Neural progenitor cell (in vitro differentiated cells): ENCODE measurements at regions not wholly inside any gene's neighbourhood (a gene's known extent, or its start where the extent isn't known, plus 50 kb on each side); places are given as distances from the start of the nearest gene placed in this dataset.

Source experiments
- DNase-seq: peaks from one replicate; pipeline ENCODE4 v3.0.0-alpha.2; 2016; ENCODE audit warnings: low spot score
- H2AFZ ChIP-seq: fragments of 200-600 bp; sonication (generic); replicated peaks from 2 replicates; pipeline ENCODE4 v1.6.1; 2016; ENCODE audit warnings: antibody characterized with exemption
- H3F3A ChIP-seq: fragments of 200-600 bp; sonication (generic); 2 replicates; pipeline ENCODE4 v1.6.1; 2016; ENCODE audit warnings: antibody characterized with exemption, low read depth
- H3K27ac ChIP-seq: fragments of 200-600 bp; sonication (generic); 2 replicates; pipeline ENCODE4 v1.5.1; 2016; ENCODE audit warnings: mild to moderate bottlenecking
- H3K27me3 ChIP-seq: fragments of 200-600 bp; sonication (generic); 2 replicates; pipeline ENCODE4 v1.6.1; 2016; ENCODE audit warnings: mild to moderate bottlenecking, moderate library complexity
- H3K36me3 ChIP-seq: fragments of 200-600 bp; sonication (generic); 2 replicates; pipeline ENCODE4 v1.5.1; 2016
- H3K4me1 ChIP-seq: fragments of 200-600 bp; sonication (generic); 2 replicates; pipeline ENCODE4 v1.6.1; 2016; ENCODE audit warnings: mixed run types
- H3K4me2 ChIP-seq: fragments of 200-600 bp; sonication (generic); 2 replicates; pipeline ENCODE4 v1.6.1; 2016
- H3K4me3 ChIP-seq: fragments of 200-600 bp; sonication (generic); 2 replicates; pipeline ENCODE4 v1.5.1; 2016
- H3K79me2 ChIP-seq: fragments of 200-600 bp; sonication (generic); 2 replicates; pipeline ENCODE4 v1.6.1; 2016; ENCODE audit warnings: low read depth
- H3K9ac ChIP-seq: fragments of 200-600 bp; sonication (generic); 2 replicates; pipeline ENCODE4 v1.6.1; 2016
- H3K9me3 ChIP-seq: fragments of 200-600 bp; sonication (generic); 2 replicates; pipeline ENCODE4 v1.5.1; 2016; ENCODE audit warnings: low read depth
- H4K20me1 ChIP-seq: fragments of 200-600 bp; sonication (generic); 2 replicates; pipeline ENCODE4 v1.6.1; 2016; ENCODE audit warnings: low read depth
- H3K27ac Mint-ChIP-seq: 3 replicates; pipeline ENCODE4 v1.8.0; 2021; ENCODE audit warnings: mixed read lengths
- H3K27me3 Mint-ChIP-seq: 2 replicates; pipeline ENCODE4 v1.8.0; 2022; ENCODE audit warnings: low read depth, mild to moderate bottlenecking, inconsistent platforms, moderate library complexity, mixed read lengths; ENCODE audit not compliant: insufficient read depth
- H3K36me3 Mint-ChIP-seq: 3 replicates; pipeline ENCODE4 v1.8.0; 2021; ENCODE audit warnings: mixed read lengths
- H3K4me1 Mint-ChIP-seq: 3 replicates; pipeline ENCODE4 v1.8.0; 2021; ENCODE audit warnings: mixed read lengths
- H3K4me3 Mint-ChIP-seq: 3 replicates; pipeline ENCODE4 v1.8.0; 2021; ENCODE audit warnings: mild to moderate bottlenecking, moderate library complexity, mixed read lengths
- H3K9me3 Mint-ChIP-seq: 3 replicates; pipeline ENCODE4 v1.8.0; 2020; ENCODE audit warnings: mixed read lengths
- EZH2 ChIP-seq: fragments of 200-600 bp; sonication (generic); IDR thresholded peaks from 2 replicates; pipeline ENCODE4 v1.6.1; 2017; ENCODE audit warnings: antibody characterized with exemption, mild to moderate bottlenecking, moderate library complexity
- EZH2phosphoT487 ChIP-seq: fragments of 200-600 bp; sonication (generic); IDR thresholded peaks from 2 replicates; pipeline ENCODE4 v1.6.1; 2017; ENCODE audit warnings: antibody characterized with exemption
- TF ChIP-seq, protein P1 (sequence below): fragments of 200-600 bp; sonication (generic); IDR thresholded peaks from 2 replicates; pipeline ENCODE4 v1.5.1; 2017; ENCODE audit warnings: antibody characterized with exemption, mild to moderate bottlenecking

DNA sequence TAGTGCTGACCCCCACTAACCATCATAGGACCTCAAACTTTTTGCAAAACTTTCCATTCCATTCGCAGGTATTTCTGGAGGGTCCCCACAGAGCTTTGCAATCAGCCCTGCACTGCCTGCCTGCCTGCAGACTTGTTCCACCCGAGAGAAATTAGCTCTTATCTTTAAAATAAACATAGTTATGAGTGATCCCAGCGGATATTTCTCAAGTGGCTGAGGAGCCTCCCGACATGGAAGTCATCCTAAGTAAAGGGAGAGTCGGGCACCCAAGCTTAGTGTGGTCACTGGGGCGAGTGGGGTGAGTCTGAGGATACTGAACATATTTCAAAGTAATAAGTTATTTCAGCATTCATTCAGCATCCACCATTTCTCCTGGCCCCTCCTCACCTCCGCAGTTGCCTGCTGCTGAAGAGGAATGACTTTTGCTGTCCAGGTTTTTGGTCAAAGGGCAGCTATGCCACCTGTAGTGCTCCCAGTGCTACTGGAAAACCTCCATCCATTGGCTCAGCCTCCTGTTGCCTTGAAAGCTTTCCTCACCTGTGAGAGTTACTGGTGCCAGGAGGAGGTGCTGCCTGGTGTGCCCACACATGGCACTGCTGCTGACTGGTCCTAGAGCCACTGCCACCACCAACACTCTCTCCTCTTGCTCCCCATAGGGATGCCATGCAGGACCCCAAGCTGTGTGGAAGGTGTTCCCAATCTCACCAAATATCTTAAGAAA lies 89.7 kb upstream of the PCSK1 start:
- Mint-ChIP-seq H3K36me3 (peaks cover 2% of the 10 kb centered on the region), H3K4me1 (peaks cover 20% of the 10 kb centered on the region), H3K4me3 (no peak overlapping the region), H3K27ac (no peak overlapping the region), H3K9me3 (peaks cover 7% of the 10 kb centered on the region), H3K27me3 (peaks cover 2% of the 10 kb centered on the region)
- Histone ChIP-seq H3K79me2 (no peaks in the 10 kb centered on the region), H3K4me2 (no peak overlapping the region), H2AFZ (no peak overlapping the region), H4K20me1 (no peaks in the 10 kb centered on the region), H3F3A (no peaks in the 10 kb centered on the region), H3K9me3 (no peaks in the 10 kb centered on the region), H3K4me1 (no peaks in the 10 kb centered on the region), H3K27me3 (no peaks in the 10 kb centered on the region), H3K27ac (no peak overlapping the region), H3K4me3 (no peak overlapping the region), H3K36me3 (no peaks in the 10 kb centered on the region), H3K9ac (no peak overlapping the region)
- DNase-seq, result no peak
- TF ChIP-seq EZH2phosphoT487 (no peak), EZH2 (no peak)
- TF ChIP-seq, protein P1, sequence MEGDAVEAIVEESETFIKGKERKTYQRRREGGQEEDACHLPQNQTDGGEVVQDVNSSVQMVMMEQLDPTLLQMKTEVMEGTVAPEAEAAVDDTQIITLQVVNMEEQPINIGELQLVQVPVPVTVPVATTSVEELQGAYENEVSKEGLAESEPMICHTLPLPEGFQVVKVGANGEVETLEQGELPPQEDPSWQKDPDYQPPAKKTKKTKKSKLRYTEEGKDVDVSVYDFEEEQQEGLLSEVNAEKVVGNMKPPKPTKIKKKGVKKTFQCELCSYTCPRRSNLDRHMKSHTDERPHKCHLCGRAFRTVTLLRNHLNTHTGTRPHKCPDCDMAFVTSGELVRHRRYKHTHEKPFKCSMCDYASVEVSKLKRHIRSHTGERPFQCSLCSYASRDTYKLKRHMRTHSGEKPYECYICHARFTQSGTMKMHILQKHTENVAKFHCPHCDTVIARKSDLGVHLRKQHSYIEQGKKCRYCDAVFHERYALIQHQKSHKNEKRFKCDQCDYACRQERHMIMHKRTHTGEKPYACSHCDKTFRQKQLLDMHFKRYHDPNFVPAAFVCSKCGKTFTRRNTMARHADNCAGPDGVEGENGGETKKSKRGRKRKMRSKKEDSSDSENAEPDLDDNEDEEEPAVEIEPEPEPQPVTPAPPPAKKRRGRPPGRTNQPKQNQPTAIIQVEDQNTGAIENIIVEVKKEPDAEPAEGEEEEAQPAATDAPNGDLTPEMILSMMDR, result no peak

GRCh38 chr5:96527768-96528661 lies 95.0 kb upstream of the PCSK1 start:
- H3K27ac Mint-ChIP-seq, result no peak overlapping the region
- H3K4me1 ChIP-seq, result no peaks in the 10 kb centered on the region
- no peak overlapping the region for H3K27ac ChIP-seq

GRCh38 chr5:96528826-96529474 lies 95.9 kb upstream of the PCSK1 start:
- Mint-ChIP-seq H3K4me1 (peaks cover 7% of the 10 kb centered on the region), H3K27ac (no peak overlapping the region), H3K9me3 (no peaks in the 10 kb centered on the region), H3K4me3 (no peak overlapping the region), H3K27me3 (peaks cover 2% of the 10 kb centered on the region), H3K36me3 (no peaks in the 10 kb centered on the region)
- H3K4me2 ChIP-seq, result no peak overlapping the region
- DNase-seq, result no peak
- TF ChIP-seq EZH2 (no peak), EZH2phosphoT487 (no peak)
- TF ChIP-seq, protein P1, result no peak
- H3K4me3 ChIP-seq, result no peak overlapping the region
- no peaks in the 10 kb centered on the region for H3K27me3 ChIP-seq
- no peaks in the 10 kb centered on the region for H3K4me1 ChIP-seq
- no peak overlapping the region for H3K9ac ChIP-seq
- H3K36me3 ChIP-seq, result no peaks in the 10 kb centered on the region
- H3K9me3 ChIP-seq, result no peaks in the 10 kb centered on the region
- no peak overlapping the region for H2AFZ ChIP-seq
- no peak overlapping the region for H3K27ac ChIP-seq
- H4K20me1 ChIP-seq, result no peaks in the 10 kb centered on the region
- no peaks in the 10 kb centered on the region for H3F3A ChIP-seq
- H3K79me2 ChIP-seq, result no peaks in the 10 kb centered on the region

More at GRCh38 chr5:96527768-96528661, 95.0 kb upstream of the PCSK1 start:
- Mint-ChIP-seq H3K4me3 (no peak overlapping the region), H3K9me3 (peaks cover 3% of the 10 kb centered on the region), H3K27me3 (peaks cover 2% of the 10 kb centered on the region), H3K4me1 (peaks cover 7% of the 10 kb centered on the region), H3K36me3 (no peaks in the 10 kb centered on the region)
- H3K4me3 ChIP-seq, result no peak overlapping the region
- H3K27me3 ChIP-seq, result no peaks in the 10 kb centered on the region
- no peak overlapping the region for H2AFZ ChIP-seq
- H3F3A ChIP-seq, result no peaks in the 10 kb centered on the region
- no peaks in the 10 kb centered on the region for H3K79me2 ChIP-seq
- DNase-seq, result no peak
- no peaks in the 10 kb centered on the region for H3K36me3 ChIP-seq
- TF ChIP-seq EZH2 (no peak), EZH2phosphoT487 (no peak)
- TF ChIP-seq, protein P1, result no peak
- no peak overlapping the region for H3K4me2 ChIP-seq
- H3K9me3 ChIP-seq, result no peaks in the 10 kb centered on the region
- H4K20me1 ChIP-seq, result no peaks in the 10 kb centered on the region
- no peak overlapping the region for H3K9ac ChIP-seq
